ENCODE measurements at regions not wholly inside any gene's neighbourhood (a gene's known extent, or its start where the extent isn't known, plus 50 kb on each side); places are given as distances from the start of the nearest gene placed in this dataset.
"Not testable (repeated sequence)": the region's sequence is repeated elsewhere in the genome, so short reads cannot be mapped to it uniquely, and the experiment has no call there.

DNA sequence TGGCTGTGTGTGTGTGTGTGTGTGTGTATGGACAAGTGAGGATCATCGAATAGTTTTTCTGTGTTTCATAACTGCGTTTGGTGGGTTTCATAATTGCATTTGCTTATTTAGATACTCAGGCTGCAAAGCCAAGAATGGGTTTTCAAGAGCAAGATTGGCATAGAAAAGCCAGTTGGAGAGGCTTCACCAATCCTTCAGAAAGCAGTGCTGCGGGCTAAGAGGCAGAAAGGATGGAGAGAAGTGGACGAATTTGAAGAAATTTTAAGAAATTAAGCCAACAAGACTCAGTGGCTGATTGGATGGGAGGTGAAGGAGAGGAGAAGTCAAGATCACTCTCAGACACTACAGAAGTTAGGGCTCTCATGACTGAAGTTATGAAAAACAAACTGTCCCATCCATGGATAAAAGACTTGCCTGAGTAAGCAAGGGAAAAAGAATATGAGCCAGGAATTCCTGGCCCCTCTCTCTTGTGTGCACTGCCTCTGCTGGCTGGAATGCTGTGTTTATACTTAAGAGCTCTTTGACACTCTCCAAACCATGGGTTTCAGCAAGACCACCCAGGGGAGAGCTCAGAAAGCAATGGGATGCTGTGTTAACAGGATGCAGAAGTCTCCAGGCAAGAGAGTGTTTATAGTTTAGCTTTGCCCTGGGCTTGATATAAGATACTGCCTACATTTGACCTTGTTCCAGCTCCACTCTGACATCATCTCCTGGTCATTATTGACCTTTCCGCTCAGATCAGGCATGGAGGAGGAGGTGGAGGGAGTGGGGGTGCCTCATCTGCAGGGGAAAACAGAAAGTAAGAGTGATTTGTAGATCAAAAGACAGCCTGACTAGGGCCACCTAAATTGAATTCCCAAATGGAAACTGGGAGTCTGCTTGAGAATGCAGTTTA lies 232.0 kb upstream of the PLXNA2 start:
- DNase-seq = peak; percentile 79

DNA sequence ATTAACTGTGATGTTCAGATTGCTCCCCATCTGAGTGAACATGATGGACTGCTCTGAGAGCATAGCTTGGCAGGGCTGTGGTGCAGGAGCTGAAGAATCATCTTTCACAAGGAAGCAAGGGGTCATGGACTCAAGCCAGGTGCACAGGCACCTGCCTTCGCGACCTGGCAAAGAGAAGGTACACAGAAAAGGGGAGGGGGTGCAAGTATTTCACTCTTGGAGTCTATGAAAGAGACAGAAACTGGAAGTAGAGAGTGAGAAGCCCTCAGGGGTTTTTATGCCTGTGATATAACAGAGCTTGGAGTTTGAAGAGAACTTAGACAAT lies 232.6 kb upstream of the PLXNA2 start:
- peak; percentile 79 for DNase-seq

DNA sequence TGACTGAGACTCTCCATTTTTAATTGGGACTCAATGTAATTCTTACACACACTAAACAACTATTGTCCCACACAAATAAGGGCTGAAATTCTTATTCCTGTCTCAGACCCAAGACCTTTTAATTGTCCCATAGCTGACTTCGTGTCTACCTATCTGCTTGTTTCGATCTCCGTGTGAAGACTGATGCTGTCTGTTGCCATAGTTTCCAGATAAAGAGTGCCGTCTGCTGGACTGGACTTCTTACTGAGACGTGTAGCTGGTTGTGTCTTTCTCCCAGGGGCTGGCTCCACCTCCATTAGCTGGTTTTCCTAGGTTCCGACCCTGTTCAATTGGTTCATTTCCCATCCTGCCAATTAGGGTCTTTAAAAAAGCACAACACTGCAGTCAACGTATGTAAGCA lies 235.3 kb upstream of the PLXNA2 start:
- no peak for DNase-seq

GRCh38 chr1:208485512-208485911 lies 241.3 kb upstream of the PLXNA2 start:
- no peak for DNase-seq

- no peak for DNase-seq
Observed at GRCh38 chr1:208486677-208487076, 242.5 kb upstream of the PLXNA2 start.

- DNase-seq = not testable (repeated sequence)
Observed at GRCh38 chr1:208488432-208488831, 244.2 kb upstream of the PLXNA2 start.

DNA sequence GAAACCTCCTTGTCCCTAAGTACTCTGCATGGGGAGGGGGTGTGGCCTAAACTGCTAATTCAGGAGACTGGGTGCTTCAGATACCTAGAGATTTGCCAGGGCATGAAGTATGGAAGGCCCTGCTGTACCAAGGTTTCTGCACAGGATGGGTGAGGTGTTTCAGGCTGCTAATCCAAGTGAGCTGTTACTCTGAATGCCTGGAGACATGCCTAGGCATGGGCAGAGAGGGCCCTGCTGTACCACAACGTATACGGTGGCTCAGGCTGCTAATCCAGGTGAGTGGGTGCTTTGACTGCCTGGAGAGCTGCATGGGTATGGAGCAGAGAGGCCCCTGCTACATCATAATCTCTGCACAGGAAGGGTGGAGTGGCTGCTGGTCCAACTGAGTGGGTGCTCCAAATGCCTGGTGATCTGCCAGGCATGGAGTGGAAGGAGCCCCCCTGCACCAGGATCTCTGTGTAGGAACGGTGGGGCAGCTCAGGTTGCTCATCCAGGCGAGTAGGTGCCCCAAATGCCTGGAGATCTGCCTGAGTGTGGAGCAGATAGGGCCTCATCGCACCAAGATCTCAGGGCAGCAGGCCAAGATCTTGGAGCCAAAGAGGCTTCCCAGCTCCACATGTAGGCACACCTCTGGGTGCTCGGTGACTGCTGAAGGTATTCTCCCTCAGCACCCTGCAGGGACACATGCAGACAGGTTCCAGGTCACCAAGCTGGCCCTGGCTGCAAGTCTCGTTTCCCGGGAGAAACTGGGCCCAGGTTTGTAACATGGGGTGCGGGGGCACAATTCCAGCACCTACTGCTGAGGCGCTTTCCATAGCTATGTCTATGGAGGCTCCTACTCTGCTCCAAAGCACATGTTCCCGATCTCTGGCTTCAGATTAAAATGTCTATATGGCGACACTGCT lies 252.5 kb upstream of the PLXNA2 start:
- no peak for DNase-seq

DNA sequence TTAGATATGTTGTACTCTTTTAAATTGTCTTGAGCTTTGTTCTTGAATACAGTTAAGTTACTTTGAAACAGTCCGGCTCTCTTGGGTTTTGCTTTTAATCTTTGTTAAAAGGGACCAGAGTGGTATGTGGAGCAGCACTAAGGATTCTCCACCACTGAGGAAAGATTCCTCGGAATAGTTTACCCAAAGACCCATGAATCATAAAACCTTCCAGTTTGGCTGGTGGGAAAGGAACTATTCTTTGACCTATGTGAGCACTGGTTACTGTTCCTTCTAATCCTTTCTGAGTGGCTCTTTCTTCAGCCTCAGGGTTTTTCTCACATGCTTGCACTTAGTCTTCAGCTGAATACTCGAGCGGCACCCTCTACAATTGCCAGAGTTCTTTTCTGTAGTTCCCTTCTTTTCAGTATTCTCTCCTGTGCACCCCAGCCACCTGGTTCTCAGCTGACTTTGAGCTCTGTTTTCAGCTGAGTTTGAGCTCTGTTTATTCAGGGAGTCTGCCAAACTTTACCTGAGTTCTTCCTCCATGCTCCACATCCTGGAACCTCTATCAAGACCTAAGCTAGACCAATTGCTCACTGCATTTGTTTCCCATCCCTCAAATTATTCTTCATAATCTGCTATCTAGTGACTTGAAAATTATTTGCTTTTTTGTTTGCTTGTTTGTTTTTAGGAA lies 253.8 kb upstream of the PLXNA2 start:
- DNase-seq = no peak

DNA sequence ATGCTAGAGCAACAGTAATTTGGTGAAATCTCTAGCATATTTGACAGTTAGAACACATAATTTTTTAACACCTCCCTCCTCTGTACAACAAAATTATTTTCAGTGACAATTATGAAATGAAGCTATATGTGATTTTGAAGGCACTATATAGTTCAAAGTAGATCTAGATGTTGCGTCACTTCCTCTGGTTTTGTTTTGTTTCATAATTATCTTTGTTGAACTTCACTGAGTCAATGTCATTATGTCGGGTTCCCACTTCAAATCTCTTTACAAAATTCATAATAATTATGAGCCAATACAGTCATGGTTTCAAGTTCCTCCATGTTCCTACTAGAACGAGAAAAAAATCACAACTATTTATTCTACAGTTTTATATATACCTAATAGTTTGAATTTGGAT lies 254.8 kb upstream of the PLXNA2 start:
- peak; percentile 4 for DNase-seq

GRCh38 chr1:208499601-208500000 lies 255.4 kb upstream of the PLXNA2 start:
- DNase-seq = no peak

- DNase-seq = no peak
Observed at GRCh38 chr1:208500375-208500774, 256.2 kb upstream of the PLXNA2 start.

DNA sequence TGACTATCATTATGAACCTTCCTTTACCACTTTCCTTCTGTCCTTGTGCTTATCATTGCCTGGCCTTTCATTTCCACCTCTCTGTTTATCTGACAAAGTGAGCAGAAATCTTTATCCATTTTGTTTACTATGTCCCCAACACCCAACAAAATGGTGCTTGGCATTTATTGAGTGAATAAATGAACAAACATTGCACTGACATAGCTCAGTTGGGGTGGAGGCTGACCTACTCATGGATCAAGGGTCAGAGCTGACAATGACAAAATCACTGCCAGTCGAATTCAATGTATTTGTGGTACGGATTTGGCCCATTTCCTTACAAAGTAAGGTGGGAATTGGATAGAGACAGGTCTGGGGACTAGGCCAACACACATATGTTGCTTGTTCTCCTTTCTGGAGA lies 257.4 kb upstream of the PLXNA2 start:
- DNase-seq = no peak

DNA sequence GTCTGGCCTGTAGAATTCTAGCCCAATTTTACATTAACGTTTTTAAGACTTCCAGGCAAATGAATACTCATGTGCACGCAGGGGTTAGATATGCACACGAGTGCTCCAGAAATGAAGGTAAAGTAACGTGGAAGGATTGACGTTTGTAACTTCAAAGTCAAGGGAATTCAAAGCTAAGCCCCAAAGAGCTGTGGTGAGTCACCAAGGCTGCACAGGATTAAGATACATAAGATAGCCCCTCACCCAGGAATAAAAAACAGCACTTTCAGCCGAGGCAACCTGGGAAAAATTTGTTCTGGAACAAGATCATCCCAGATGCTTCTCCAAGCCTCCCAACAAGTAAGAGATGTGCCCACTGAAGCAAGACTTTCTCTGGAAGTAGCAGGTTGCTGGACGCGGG lies 259.6 kb upstream of the PLXNA2 start:
- DNase-seq = no peak

- DNase-seq = no peak
Observed at GRCh38 chr1:208506812-208507211, 262.6 kb upstream of the PLXNA2 start.

DNA sequence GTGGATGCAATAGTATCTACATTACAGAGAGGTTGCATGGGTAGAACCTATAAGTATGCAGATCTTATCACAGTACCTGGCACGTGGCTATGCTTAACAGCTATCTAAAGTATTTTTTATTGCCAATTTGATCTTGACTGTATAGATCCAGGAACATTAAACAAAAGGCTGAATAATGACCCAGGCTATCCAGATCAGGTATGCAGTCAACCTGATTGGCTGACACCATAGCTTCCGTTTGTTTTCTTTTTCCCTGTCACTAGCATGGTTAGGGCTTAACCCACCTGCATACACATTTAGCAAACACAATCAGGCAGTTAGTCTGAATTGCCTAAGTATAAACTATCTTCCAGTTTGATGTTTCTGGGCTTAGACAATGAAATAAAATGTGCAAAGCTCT lies 264.9 kb upstream of the PLXNA2 start:
- DNase-seq = peak; percentile 26

DNA sequence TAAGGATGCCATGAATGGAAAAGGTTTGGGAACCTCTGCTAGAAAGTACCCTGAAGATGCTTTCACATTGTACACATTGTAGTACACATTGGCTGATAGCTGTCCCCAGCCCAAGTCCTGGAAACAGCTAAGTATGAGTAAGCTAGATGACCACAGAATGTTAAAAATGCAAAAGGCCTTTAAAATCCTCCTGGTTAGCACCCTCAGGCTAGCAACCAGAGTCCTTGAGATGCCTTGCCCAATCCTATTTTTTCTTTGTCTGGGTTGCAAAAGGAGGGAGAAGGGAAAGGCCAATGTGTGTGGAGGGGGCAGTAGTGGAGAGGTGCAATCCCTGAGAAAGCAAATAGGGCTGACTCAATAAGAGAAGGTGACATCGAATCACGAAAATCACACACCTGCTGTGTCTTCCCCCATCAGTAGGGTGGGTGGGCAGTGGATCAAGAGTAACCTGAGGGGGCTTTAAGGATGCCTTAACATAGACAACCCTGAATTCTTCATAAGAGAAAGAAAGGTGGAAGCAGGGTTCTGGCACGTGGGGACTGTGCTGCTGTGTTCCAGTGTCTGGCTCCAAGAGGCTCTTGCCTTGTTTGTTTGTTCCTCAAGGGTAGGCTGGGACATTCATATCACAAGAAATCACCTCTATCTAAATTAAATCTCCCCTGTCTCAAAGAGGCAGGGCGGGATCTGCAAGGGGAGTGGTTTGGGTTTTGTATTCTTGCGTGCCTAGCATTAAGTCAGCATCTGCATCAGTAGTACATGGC lies 266.2 kb upstream of the PLXNA2 start:
- DNase-seq = no peak

GRCh38 chr1:208511242-208511860 lies 267.2 kb upstream of the PLXNA2 start:
- no peak for DNase-seq

DNA sequence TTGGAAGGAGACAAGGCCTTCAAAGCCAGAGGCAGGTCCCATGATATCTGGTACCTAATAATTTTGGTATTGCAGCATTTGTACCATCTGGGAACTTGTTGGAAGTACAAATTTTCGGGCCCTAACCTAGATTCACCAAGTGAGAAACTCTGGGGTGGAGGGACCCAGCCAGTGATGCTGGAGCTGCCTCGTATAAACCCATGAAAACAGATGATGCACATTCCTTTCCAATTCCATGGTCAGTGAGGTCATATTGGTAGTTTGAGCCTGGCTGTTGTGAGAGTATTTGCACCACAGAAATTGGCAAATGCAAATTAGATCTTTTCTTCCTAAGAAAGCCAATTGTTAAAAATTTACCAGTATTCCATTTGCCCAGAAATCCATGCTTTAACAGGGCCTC lies 269.6 kb upstream of the PLXNA2 start:
- DNase-seq = no peak

DNA sequence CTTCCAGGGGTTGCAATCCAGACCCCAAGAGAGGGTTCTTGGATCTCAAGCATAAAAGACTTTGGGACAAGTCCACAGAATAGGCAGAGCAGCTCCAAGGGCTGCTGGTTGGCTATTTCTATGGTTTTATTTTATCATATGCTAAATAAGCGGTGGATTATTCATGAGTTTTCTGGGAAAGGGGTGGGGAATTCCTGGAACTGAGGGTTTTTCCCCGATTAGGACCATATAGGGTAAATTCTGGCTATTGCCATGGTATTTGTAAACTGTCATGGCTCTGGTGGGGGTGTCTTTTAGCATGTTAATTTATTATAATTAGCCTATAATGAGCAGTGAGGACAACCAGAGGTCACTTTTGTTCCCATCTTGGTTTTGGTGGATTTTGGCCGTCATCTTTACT lies 270.9 kb upstream of the PLXNA2 start:
- no peak for DNase-seq

DNA sequence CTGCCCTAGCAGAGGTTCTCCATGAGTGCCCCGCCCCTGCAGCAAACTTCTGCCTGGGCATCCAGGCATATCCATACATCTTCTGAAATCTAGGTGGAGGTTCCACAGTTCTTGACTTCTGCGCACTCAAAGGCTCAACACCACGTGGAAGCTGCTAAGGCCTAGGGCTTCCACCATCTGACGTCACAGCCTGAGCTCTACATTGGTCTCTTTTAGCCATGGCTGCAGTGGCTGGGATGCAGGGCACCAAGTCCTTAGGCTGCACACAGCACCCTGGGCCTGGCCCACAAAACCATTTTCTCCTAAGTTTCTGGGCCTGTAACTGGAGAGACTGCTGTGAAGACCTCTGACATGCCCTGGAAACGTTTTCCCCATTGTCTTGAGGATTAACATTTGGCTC lies 272.6 kb upstream of the PLXNA2 start:
- DNase-seq = no peak

DNA sequence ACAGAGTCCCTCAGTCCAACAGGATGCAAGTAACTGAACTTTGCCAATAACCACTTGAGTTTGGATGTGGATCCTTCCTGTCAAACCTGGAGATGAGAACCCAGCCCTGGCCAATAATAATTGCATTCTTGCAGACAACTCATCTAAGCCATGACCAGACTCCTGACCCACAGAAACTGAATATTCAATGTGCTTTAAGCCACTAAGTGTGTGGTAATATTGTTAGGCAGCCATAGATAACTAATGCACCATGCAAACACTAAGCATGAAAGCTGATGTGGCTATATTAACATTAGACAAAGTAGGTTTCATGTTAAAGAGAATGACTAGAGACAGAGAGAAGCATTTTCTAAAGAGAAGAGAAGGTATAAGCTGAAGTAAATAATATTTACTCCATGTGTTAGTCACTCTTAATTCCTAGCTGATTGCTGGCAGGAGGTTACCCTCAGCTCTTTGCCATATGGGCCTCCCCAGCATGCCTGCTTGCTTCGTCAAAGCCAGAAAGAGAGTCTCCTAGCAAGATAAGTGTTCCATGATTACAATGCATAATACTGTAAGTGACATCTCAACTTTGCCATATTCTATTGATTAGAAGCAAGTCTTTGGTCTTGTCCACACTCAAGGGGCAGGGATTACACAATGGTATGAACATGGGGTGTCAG lies 276.4 kb upstream of the PLXNA2 start:
- no peak for DNase-seq

DNA sequence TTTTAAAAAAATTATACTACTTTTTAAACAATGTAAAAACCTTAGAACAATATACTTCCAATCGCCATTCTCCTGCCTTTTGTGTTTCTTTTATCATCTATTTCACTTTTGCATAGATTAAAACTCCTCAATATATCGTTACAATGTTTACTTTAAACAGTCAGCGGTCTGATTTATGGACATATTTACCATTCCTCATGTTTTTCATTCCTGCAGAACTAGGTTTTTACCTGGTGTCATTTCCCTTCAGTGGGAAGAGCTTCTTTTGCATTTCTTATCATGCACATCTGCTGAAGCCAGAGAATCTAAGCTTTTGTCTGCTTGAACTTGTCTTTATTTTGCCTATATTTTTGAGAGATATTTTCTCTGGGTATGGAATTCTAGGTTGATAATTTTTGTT lies 277.4 kb upstream of the PLXNA2 start:
- DNase-seq = no peak
